ENCODE measurements at regions not wholly inside any gene's neighbourhood (a gene's known extent, or its start where the extent isn't known, plus 50 kb on each side); places are given as distances from the start of the nearest gene placed in this dataset.
"Not testable (repeated sequence)": the region's sequence is repeated elsewhere in the genome, so short reads cannot be mapped to it uniquely, and the experiment has no call there.

DNA sequence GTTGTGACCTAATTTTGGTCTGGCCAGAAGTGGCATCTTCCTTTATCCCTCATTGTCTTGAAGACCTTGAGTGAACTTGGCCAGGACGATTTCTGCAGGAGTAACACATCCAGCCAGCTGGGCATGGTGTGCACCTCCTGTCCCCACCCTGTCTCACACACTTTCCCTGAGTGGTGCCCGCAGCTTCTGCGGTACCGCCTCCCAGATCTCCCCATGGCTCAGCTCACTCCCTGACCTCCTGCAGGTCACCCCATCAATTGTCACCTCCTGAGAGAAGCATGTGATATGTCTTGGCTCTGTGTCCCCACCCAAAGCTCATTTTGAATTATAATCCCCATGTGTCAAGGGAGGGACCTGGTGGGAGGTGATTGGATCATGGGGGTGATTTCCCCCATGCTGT lies 50.2 kb upstream of the TP53I11 start:
- no peak for DNase-seq

DNA sequence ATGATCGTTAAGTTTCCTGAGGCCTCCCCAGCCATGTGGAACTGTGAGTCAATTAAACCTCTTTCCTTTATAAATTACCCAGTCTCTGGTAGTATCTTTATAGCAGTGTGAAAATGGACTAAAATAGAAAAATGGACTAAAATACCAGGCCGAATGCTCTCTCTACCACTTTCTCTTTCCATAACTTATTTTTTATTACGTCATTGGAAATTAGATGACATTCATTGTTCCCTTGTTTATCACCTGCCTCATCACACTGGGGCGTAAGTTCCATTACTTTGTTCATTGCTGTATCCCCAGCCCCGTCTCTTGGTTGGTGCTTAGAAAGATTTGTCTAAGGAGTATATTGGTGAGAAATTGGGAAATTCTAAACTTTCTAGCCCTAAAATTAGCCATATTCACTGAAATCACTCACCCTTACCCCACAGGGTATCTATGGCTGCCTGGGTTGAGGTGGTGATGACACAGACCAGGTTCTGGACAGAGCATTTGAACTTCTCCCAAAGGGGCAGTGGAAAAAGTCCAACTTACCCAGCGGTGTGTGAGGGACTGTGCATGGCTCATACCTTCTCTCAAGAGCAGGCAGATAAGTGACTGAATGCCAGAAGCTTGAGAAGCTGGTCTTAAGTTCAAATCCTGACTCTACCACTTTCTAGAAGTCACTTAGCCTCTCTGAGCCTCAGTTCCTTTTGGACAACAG lies 50.9 kb upstream of the TP53I11 start:
- DNase-seq = no peak

DNA sequence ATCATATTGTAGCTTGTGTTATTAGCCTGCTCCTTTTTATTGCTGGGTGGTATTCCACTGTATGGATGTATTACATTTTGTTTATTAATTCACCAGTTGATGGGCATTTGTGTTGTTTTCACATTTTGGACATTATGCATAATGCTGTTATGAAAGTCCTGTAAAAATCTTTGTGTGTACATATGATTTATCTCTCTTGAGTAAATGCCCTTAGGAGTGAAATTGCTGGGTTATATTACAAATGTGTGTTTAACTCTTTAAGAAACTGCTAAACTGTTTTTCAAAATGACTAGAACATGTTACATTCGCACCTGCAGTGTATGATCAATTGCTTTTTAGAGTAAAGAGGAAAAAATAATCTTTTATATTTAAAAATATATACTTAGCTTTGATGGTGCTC lies 54.4 kb upstream of the TP53I11 start:
- DNase-seq = no peak

DNA sequence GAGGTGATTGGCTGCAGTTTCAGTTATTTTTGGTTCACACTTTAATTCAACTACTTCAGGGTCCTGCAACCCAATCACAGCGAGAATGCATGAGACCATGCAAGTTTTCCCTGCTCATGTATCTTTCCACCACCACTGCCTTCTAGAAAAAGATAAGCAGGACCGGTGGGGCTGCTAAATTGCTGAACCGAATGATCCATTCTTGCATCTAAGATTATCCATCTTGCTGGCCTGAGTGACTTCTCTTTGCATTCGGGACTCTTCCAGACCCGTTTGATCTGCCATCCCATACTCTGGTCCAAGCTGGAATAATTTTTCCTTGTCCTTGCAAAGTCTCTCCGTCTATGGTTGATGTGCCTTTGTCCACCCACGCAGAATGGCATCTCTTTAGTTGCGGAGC lies 56.3 kb upstream of the TP53I11 start:
- no peak for DNase-seq

DNA sequence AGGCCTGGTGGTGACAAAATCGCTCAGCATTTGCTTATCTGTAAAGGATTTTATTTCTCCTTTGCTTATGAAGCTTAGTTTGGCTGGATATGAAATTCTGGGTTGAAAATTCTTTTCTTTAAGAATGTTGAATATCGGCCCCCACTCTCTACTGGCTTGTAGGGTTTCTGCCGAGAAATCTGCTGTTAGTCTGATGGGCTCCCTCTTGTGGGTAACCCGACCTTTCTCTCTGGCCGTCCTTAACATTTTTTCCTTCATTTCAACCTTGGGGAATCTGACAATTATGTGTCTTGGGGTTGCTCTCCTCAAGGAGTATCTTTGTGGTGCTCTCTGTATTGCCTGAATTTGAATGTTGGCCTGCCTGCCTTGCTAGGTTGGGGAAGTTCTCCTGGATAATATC lies 65.3 kb upstream of the TP53I11 start:
- DNase-seq = not testable (repeated sequence)

DNA sequence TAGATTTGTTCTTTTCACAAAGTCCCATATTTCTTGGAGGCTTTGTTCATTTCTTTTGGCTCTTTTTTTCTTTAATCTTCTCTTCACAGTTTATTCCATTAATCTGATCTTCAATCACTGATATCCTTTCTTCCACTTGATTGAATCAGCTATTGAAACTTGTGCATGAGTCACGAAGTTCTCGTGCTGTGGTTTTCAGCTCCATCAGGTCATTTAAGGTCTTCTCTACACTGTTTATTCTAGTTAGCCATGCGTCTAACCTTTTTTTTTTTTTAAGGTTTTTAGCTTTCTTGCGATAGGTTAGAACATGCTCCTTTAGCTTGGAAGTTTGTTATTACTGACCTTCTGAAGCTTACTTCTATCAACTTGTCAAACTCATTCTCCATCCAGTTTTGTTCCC lies 65.8 kb upstream of the TP53I11 start:
- not testable (repeated sequence) for DNase-seq

DNA sequence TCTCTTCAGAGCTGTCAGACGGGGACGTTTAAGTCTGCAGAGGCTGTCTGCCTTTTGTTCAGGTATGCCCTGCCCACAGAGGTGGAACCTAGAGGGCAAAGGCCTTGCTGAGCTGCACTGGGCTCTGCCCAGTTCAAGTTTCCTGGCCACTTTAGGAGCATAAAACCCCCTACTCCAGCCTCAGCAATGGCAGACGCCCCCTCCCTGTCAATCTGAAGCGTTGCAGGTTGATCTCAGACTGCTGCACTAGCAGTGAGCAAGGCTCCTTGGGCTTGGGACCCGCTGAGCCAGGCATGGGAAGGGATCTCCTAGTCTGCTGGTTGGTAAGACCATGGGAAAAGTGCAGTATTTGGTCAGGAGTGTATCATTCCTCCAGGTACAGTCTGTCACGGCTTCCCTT lies 66.6 kb upstream of the TP53I11 start:
- no peak for DNase-seq

DNA sequence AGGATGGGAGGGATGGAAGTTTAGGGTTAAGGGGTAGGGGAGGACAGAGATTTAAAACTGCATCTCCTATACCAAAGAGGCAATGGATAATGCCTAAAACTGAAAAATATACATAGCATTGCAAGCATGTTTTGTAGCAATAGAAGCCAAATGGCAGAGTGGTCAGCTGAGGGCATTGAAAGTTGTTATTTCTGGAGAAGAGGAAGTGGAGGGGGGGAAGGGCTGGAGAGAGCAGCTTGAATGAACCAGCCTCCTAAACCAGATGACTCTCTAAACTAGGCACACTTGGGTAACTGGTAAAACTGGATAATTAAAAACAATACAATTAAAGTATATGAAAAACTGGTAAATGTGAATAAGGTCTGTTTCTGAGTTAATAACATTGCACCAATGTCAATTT lies 70.3 kb upstream of the TP53I11 start:
- DNase-seq = peak in 3 of 14 donors; percentile 14 to 31 (median 14)

DNA sequence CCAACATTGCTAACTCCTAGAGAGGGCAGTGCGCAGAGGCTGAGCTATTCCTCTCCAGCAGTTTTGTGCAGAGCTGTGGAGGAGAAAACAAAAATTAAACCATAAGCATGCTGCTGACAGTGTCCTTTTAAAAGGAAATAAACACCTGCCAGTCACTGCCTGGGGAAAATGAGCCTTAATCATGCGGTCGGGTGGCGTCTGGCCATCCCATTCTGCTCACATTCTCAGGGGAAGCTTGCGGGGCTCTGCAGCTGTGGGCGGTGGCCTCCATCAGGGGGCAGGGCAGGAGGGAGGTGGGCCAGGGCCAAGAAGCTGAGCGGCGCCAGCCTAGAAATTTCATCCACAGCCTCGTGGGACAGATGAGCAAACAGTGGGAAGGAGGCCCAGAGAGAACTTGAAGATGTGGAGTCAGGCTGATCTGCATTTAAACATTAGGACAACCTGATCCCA lies 71.0 kb upstream of the TP53I11 start:
- peak in 6 of 14 donors; percentile 7 to 60 (median 30) for DNase-seq

DNA sequence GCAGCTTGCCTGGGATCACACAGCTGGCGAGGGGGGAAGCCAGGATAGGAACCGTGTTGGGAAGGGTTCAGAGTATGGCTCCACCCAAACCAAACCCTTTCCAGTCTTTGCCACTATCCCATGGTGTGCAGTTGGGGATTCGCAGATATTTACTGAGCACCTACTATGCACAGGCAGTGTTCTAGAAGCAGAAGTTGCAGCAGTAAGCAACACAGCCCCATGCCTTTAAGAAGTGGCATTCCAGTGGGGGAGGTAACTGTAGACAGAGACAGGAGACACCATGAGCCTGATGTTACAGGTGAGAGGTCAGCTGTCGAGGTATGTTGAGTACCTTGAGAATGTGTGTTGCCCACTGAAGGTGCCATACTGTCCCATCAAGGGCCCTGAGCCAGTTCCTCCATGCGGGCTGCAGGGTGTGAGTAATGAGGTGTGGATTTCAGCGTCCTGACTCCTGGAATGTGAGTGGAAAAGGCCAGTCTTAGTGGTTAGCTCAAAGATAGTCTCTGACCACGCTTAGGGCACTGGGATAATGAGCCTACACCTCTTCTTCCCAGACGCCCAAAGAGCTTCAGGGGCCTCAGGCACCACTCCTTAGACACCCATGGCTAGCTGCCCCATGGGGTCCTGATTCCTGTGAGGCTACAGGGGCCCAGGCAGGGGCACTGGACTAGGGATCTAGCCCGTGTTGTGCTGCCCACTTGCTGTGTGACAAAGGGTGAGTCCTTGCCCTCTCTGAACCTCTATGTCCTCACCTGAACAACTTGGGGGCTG lies 71.8 kb upstream of the TP53I11 start:
- DNase-seq = no peak

DNA sequence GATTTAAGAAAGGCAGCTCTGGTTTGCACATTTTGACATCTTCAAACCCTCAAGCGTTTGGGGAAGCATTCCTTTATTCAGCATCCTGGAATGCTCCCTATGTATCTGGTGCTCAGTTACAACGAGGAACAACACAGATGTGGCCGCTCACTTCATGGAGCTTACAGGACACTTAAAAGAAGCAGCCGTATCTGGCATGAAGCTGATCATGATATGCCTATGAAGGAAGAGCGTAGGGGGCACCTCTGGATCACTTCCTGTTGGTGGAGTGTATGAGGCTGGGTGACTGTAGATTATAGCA lies 72.3 kb upstream of the TP53I11 start:
- no peak for DNase-seq

DNA sequence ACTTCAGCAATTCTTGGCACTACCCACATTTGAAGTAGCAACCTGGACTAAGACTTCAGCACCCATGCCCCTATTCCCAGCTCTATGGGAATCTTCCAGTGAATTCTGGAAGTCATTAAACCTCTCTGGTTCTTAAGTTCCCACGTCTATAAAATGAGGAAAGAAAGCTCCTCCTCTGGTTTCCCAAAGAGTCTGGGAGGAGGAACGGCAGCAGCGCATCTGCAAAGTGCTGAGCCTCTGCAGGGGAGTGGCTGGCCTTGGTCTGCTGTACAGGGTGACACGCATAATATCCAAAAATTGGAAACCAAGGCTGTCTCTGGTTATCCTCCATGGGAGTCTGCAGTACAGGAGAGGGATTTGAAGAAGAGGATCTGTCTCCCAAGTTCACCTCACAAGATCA lies 73.6 kb upstream of the TP53I11 start:
- no peak for DNase-seq

DNA sequence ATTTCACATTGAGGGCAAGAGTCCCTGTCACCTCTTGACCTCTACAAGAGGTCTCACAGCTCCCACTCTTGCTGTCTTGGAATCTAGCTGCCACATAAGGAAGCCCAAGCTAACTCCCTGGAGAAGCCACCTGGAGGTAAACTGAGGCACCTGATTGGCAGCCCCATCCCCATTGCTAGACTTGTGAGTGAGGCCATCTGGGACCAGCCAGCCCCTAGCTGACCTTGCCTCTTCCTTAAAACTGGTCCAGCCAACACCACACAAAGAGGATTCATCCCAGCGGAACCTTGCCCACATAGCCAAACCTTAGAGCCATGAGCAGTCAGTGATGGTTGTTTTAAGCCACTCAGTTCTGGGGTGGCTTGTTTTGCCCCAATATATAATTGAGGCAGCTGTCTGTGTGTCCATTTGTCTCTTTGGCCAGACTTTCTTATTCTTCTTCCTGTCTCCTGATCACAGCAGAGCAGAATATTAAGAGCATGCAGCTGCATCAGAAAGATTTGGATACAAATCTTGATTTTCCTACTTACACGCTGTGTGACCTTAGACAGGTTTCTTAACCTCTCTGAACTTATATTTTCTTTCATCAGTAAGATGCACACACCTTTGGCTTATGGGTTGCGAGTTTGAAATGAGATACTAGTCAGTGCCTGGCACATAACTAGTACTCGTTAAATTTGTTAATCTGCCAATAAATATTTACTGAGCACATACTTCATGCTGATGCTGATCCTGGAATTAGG lies 74.3 kb upstream of the TP53I11 start:
- DNase-seq = no peak

DNA sequence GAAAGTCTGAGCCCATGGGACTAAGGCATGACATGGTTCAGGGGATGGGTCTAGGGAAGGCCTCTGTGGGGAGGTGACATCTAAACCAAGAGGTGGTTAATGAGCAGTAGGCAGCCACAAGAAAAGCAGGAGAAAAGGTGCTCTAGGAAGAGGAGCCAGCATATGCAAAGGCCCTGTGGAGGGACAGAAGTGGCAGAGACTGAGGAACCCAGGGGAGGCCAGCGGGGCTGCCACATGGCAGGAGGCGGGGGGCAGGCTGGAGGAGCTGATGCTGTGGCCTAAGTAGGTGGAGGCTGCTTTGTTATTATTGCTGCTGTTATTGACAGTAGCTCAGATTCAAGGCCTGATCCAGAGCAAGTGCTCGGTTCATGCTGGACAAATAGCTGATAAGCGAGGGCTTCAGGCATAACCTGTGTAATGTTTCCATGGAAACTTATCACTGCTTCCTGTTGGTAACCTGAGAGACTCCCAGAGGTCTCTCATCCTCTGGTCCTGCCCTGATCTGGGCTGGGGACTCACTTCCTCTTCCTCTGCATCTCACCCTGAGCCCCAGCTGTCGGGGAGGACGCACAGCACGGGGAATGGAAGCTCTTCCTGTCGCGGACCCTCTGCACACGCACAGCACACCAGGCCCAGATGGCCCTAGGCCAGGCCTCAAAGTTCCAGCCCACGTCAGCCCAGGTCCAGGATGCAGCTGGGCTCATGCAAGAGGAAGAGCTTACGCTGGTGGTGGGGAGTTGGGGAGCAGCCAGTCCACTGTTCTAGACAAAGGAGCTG lies 75.2 kb upstream of the TP53I11 start:
- peak in 7 of 14 donors; percentile 25 to 68 (median 48) for DNase-seq

DNA sequence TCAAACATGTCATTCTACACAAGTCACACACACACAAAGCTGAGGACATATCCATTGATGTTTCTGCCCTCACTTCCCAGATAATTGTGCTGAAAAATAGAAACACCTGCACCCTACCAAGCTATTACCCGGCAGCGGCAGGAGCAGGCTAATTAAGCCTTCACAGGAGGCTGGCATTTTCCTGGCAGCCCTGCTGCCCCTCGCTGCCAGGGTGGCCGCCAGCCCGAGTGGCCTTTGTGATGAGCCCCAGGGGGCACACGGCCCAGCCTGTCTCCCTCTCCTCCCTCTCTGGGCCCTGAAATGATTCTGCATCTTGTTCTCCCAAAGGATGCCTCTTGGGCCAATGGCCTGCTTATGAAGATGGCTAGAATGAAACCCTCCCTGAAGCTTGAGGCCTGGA lies 76.2 kb upstream of the TP53I11 start:
- peak in 2 of 14 donors; percentile 13 to 31 for DNase-seq

DNA sequence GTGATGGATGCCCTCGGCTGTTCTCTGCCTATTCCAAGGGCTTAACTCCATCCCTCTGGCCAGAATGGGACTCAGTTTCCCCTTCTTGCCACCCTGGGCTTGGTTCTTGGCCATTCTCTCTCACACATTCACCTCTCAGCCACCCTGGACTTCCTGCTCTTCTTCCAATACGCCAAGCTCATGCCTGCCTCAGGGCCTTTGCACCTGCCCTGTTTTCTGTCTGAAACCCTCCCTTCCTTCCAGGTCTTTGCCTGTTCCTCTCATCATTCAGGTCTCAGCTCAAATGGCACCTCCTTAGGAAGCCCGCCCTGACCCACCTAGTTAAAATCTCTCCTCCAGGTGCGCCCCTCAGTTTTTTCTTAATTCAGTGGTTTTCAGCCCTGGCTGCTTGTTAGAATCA lies 76.6 kb upstream of the TP53I11 start:
- no peak for DNase-seq

DNA sequence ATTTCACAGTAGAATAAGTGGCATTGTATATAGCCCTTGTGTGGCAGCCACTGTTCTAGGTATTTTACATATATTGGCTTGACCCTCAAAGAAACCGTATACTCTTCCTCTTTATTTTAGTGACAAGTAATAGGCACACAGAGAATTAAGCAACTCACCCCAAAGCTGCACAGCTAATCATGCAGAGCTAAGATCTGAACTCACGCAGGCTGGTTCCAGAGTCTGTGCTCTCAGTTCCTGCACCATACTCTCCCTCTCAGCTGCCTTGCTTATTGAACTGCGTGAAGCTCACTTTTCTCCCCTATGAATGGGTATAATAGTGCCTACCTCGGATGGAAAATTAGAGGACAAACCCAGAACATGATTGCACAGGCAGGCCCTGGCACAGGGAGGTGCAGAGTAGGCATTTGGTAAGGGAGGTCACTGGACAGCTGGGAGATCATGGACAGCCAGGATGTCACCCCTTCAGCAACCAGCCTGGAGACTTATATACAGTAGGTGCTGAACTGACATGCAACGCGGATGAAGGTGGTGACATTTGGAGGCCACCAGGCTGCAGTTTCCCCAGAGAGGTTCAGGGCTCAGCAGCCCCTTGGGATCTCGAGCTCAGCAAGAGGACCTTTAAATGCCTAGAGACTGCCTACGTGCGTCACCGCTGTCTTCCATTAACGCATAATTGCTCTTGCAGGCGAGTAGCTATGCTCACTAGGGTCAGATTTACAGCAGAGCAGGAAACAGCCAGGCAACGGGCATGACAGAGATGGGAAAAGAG lies 78.4 kb upstream of the TP53I11 start:
- no peak for DNase-seq

DNA sequence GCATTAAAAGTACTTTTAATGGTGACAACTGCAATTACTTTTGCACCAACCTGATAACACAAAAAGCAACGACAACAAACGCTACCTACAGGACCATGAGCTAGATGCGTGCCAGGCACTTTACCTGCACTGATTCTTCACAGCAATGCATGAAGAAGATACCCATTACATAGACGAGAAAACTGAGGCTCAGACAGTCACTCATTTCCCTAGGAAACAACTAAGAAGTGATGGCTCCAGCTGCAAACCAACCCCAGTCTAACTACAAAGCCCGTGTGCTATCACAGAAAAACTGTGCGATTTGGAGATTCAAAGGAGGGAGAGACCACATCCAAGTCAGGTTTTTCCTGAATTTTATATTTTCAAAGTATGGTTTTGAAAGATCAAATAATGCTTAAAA lies 80.1 kb upstream of the TP53I11 start:
- DNase-seq = no peak

DNA sequence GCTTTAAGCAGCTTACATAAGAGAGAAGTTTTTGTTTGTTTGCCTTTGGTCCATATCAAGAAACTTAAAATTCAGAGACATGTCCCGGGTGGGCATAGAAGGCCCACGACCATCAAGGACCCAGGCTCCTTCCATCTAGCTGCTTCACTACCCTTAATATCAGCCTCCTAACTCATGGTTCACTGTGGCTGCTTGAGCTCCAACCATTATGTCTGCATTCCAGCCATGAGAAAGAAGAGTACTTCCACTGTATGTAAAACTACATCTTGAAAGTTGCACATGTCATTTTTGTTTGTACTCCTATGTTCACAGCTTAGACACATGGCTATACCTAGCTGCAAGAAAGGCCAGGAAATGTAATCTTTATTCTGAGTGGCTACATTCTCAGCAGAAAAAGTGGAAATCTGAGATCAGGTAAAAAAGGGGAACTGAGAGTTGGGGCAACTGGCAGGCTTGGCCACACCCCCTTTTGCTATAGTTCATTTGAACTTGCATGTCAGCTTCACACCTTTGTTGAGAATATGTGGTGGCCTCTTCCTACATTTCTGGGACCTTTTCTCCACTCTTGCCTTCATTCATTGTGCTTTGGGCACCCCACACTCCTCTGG lies 81.3 kb upstream of the TP53I11 start:
- no peak for DNase-seq

DNA sequence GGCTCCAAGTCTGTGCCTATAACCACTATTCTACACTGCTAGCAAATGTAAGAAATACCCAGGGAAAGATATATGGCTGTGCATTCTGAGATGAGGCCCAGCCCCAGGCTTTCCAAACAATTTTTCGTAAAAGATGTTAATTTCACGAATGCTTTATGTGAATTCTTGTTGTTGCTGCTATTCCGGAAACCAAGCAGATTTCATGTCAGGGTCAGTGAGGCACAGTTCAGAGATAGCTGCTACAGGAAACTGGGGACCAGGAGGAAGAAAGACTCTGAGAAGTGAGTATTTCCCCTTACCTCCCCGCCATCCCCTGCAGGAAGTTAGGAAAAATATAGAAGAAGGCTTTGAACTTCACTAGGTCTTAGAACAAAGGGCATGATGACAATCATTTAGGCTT lies 84.7 kb upstream of the TP53I11 start:
- no peak for DNase-seq

DNA sequence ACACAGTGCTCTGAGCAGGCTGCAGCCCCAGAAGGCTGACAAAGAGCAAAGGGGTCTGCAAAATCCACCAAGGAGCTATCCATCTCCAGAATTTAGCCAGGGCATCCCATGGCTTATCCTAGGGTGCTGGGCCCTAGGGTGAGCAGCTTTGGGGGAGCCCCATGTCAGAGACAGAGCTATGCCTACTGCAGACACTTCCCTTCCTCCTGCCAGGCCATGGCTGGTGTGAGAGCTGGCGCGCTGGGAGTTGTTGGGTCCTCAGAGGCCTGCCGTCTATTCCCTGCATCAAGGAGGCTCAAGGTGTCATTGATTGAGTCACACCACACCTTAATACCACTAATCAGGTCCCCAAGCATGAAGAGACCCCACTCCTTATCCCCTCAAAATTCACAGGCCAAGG lies 85.3 kb upstream of the TP53I11 start:
- no peak for DNase-seq

DNA sequence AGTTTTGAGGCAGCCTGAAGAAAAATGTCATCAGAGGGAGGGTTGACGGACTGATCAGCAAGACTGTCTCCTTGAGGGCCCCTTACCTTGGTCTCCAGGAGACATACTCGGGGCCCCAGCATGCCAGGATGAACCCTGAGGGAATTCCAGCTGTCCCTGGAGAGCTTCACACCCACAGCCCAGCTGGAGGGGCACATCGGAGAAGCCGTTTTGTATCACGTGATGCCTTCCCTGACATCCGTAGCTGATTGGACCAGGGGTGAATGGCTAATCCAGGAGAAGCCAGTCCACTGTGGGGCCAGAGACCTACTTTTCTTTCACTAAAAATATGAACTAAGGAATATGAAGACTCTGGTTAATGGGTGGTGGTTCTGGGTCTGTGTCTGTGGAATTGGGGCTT lies 86.0 kb upstream of the TP53I11 start:
- no peak for DNase-seq

Data from C1 segment of cervical spinal cord (tissue), 14 donors.